ENCODE measurements at regions not wholly inside any gene's neighbourhood (a gene's known extent, or its start where the extent isn't known, plus 50 kb on each side); places are given as distances from the start of the nearest gene placed in this dataset.

DNA sequence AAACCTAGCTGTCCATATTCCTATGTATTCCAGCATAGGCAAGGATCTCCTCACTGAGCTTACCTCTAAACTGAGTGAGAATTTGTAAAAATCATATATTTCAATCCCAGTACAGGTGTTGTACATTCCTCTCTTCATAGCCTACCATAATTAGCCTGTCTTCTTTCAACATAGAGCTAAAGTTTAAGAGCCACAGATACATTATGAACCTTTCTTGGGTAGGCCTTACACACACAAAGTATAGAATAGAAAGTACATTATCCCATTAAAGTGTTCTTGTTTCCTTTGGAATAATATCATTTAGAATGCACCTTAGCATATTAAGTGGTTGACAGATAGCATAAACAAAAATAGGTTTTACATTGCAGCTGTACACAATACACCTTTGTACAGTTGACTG lies 282.1 kb upstream of the TMEM161B start:
- CTCF ChIA-PET: no interaction called here
- POLR2A ChIA-PET: no interaction called here

GRCh38 chr5:88548136-88548805 lies 279.6 kb upstream of the TMEM161B start:
- CTCF ChIA-PET: no interaction called here
- POLR2A ChIA-PET: no interaction called here

- ChIA-PET CTCF (no interaction called here), POLR2A (no interaction called here)
These were observed 276.7 kb upstream of the TMEM161B start for GRCh38 chr5:88545338-88545737.

DNA sequence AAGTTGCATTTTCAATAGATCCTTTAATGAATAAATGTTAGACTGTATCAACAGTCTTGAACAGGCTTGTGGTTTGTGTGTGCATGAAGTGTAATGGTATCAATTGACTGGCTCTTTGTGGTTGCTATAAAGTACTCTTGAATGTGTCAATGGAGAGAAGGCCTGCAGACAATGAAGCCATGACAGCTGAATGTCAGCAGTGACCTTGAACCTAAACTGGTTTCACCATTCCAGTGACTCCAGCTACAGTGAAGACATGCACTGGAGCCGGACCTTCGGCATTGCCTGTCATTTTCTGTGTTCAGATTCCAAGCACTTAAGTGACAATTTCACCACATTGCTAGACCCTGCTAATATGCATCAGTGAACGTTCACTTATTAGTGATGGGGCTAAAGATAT lies 276.0 kb upstream of the TMEM161B start:
- CTCF ChIA-PET: no interaction called here
- POLR2A ChIA-PET: no interaction called here

DNA sequence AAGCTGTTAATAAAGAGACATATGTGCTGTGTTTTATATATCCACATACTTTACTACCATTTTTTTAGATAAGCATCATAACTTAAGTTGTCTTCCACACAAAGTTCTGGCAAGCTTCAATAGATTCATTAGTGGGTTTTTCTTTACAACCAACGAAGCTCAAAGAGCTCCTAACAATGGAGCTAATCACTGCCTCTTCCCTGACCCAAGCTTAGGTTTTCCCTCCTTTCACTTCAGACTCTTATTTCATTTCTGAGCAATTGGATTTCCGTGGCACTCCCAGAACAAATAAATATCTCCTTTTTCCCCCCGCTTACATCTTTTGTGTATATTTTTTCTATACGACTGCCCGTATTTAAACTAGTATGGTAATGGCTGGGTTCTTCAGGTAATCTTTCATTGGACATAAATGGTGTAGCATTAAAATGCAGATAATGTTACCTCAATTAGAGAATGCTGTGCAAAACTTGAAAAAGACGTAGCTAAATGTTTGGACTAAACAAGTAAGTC lies 275.5 kb upstream of the TMEM161B start:
- CTCF ChIA-PET: no interaction called here
- POLR2A ChIA-PET: no interaction called here

GRCh38 chr5:88542786-88543185 lies 274.1 kb upstream of the TMEM161B start:
- CTCF ChIA-PET: no interaction called here

DNA sequence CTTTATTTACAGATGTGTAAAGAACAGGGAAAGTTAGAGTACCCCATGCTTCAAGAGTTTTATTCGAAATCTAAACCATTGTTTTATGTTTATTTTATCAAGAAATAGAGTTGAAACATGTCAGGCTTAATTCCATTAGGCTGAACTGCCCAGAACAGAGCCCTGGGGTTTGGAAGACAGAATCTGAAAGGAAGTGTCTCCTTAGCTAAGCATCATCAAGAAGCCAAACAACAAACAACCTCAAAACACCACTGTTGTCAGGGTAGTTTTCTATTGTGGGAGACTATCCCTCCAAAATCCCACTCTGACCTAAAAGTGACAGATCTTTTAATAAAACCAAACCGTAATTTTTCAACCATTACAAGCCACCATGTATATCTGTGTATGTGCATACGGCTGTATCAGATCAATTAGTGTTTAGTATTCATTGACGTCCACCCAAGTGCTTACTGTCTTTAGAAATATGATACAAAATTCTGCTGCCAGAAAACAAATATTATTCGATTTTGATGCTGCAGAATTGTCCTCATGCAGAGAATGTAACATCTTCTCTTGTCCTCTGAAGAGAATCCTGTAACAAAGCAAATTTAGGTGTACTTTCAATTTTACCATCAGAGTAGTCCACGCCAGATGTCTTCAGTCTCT lies 271.9 kb upstream of the TMEM161B start:
- POLR2A ChIA-PET: no interaction called here
- CTCF ChIA-PET: no interaction called here

More at GRCh38 chr5:88542786-88543185, 274.1 kb upstream of the TMEM161B start:
- POLR2A ChIA-PET: no interaction called here

DNA sequence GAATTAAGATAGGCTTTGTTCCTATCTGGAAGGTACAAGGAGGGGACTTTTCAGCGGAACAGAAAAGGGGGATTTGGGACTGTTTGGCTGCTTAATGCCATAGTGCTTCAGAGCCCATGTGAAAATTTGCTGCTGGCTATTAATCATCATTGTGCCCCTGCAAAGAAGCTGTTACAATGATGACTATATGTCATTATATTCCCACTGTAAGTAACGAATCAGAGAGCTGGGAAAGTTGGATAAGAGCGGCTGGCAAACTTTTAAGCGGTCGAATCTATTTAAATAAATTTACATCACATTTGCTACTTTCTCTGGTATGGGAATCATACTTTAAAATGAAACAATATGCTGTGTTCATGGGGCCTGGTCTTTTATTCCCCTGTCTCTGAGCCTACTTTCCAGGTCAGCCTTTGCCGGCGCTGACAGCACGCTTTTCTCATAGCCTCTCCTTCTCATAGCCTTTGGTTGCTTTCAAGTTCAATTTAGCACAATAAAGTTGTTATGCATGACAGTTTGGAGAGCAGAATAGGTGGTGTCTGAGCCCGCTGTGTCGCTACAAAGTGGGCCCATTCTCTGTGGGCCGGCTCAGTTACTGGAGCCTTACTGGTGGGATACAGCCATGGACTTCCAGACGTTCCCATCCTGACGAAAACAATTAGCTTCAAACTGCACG lies 271.2 kb upstream of the TMEM161B start:
- POLR2A ChIA-PET: no interaction called here
- CTCF ChIA-PET: no interaction called here

DNA sequence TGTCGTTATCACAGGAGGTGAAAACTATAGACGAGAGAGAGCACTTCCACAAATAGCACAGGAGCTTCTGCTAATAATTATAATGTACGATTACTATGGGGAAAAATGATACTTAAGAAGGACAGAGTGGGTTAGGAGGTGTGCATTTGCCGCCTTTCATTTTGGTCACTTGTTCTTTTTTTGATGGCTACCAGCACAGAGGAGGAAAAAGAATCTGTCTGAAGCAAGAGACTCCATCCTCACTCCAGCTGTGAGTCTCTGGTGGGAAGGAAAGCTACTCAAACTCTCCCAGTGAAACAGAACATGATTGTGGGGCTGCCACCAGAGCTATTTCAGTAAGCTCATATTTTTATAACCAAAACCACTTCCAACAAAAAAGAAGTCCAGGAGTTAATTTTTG lies 270.4 kb upstream of the TMEM161B start:
- ChIA-PET POLR2A (no interaction called here), CTCF (no interaction called here)

- ChIA-PET POLR2A (no interaction called here), CTCF (no interaction called here)
These were observed 267.5 kb upstream of the TMEM161B start for GRCh38 chr5:88536146-88536545.

- POLR2A ChIA-PET: no interaction called here
- CTCF ChIA-PET: no interaction called here
These were observed 256.3 kb upstream of the TMEM161B start for GRCh38 chr5:88524941-88525340.

GRCh38 chr5:88519066-88519465 lies 250.4 kb upstream of the TMEM161B start:
- POLR2A ChIA-PET: no interaction called here
- CTCF ChIA-PET: no interaction called here

GRCh38 chr5:88518131-88519016 lies 249.7 kb upstream of the TMEM161B start:
- POLR2A ChIA-PET: no interaction called here
- CTCF ChIA-PET: interaction anchor here (1.1 kb wide), 1 partner anchor 12 kb away, joined by 4 read pairs; no protein-coding TSS in a partner anchor

- POLR2A ChIA-PET: no interaction called here
- CTCF ChIA-PET: no interaction called here
These were observed 247.5 kb upstream of the TMEM161B start for GRCh38 chr5:88515881-88516819.

- ChIA-PET POLR2A (no interaction called here), CTCF (no interaction called here)
These were observed 246.4 kb upstream of the TMEM161B start for GRCh38 chr5:88515068-88515467.

GRCh38 chr5:88509403-88509802 lies 240.8 kb upstream of the TMEM161B start:
- POLR2A ChIA-PET: no interaction called here
- CTCF ChIA-PET: no interaction called here

DNA sequence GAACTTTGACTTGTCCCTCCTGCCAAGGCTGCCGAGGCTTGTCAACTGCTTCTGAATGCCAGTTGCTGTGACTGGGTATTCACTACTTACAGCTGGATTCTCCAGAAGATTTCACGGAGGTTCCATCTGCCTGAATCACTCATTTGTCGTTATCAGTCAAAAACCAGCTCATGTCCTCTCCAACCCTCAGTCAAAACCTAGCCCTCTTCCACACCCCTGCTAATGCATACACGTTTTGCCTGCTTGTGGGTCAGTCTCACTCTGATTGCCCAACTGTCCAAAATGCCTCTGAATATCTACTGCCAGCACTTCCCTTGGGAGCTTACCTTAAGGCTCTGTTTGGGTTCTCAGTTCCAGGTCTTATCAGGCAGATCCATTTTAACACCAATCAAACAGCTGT lies 238.6 kb upstream of the TMEM161B start:
- CTCF ChIA-PET: interaction anchor here (1.6 kb wide), 1 partner anchor 10 kb away, joined by 4 read pairs; no protein-coding TSS in a partner anchor
- POLR2A ChIA-PET: no interaction called here

GRCh38 chr5:88503406-88503805 lies 234.8 kb upstream of the TMEM161B start:
- POLR2A ChIA-PET: no interaction called here
- CTCF ChIA-PET: no interaction called here

GRCh38 chr5:88503041-88503345 lies 234.3 kb upstream of the TMEM161B start:
- POLR2A ChIA-PET: no interaction called here
- CTCF ChIA-PET: no interaction called here
